A549 (cell line): ENCODE measurements at regions not wholly inside any gene's neighbourhood (a gene's known extent, or its start where the extent isn't known, plus 50 kb on each side); places are given as distances from the start of the nearest gene placed in this dataset.

Experiments
- CEBPB ChIP-seq, 2 experiments: fragments of >200 bp in 1 of 2; sonication (Bioruptor Twin) in 1 of 2; formaldehyde crosslinking in 1 of 2; IDR thresholded peaks; 2 replicates each; pipeline ENCODE4 v1.6.1; 2012 to 2016
- CTCF ChIP-seq: fragments of >200 bp; sonication (Bioruptor Twin); formaldehyde crosslinking; IDR thresholded peaks from 3 replicates; pipeline ENCODE4 v1.5.1; 2016
- EP300 ChIP-seq, 2 experiments: fragments of >200 bp; sonication (Bioruptor Twin); formaldehyde crosslinking; IDR thresholded peaks; 2 replicates in 1 of 2; 3 replicates in 1 of 2; pipeline ENCODE4 v1.6.1; 2016 to 2017
- ESRRA ChIP-seq: fragments of 150-350 bp; IDR thresholded peaks from 2 replicates; pipeline ENCODE4 v1.6.1; 2014; ENCODE audit warnings: mild to moderate bottlenecking, low read length, borderline replicate concordance
- MYC ChIP-seq: IDR thresholded peaks from 2 replicates; pipeline ENCODE4 v1.6.1; 2012; ENCODE audit warnings: mild to moderate bottlenecking, inconsistent platforms, low read length, improper control_type of control experiment, borderline replicate concordance
- PHF8 ChIP-seq: fragments of 200-600 bp; sonication (generic); IDR thresholded peaks from 2 replicates; pipeline ENCODE4 v1.6.1; 2016; ENCODE audit warnings: low read depth, mild to moderate bottlenecking, antibody characterized with exemption, moderate library complexity, borderline replicate concordance
- TP53 ChIP-seq: fragments of 250-450 bp; sonication (Bioruptor Pico); IDR thresholded peaks from 2 replicates; pipeline ENCODE4 v1.5.0; 2021; ENCODE audit warnings: mild to moderate bottlenecking, moderate library complexity

- TF ChIP-seq CTCF (no peak), ESRRA (no peak), CEBPB (IDR thresholded peaks at IDR 0.05) (no peak), MYC (no peak), PHF8 (no peak), EP300 (IDR thresholded peaks at IDR 0.05) (no peak), TP53 (CRISPR knock-in tag) (no peak)
Observed at GRCh38 chr1:184866991-184867788, 107.1 kb downstream of the NIBAN1 start.
